Fibroblast of upper back skin (primary cell): ENCODE measurements at regions not wholly inside any gene's neighbourhood (a gene's known extent, or its start where the extent isn't known, plus 50 kb on each side); places are given as distances from the start of the nearest gene placed in this dataset.

Experiments used
- DNase-seq: peaks from one replicate; pipeline ENCODE4 v3.0.0-alpha.2; 2013

- no peak for DNase-seq
These were observed 61.6 kb downstream of the LSM5 start for GRCh38 chr7:32428546-32428945.

- peak; percentile 74 for DNase-seq
These were observed 62.4 kb downstream of the LSM5 start for GRCh38 chr7:32427769-32428291.

- no peak for DNase-seq
These were observed 73.3 kb downstream of the LSM5 start for GRCh38 chr7:32416846-32417245.

- DNase-seq: no peak
These were observed 74.2 kb downstream of the LSM5 start for GRCh38 chr7:32415936-32416335.

- DNase-seq: no peak
These were observed 74.7 kb downstream of the LSM5 start for GRCh38 chr7:32415519-32415918.

- no peak for DNase-seq
These were observed 77.7 kb downstream of the LSM5 start for GRCh38 chr7:32412471-32412870.

- DNase-seq: no peak
These were observed 79.6 kb downstream of the LSM5 start for GRCh38 chr7:32410545-32410944.

- no peak for DNase-seq
These were observed 83.8 kb downstream of the LSM5 start for GRCh38 chr7:32406386-32406785.

- no peak for DNase-seq
These were observed 86.5 kb downstream of the LSM5 start for GRCh38 chr7:32403463-32404229.

- no peak for DNase-seq
These were observed 89.5 kb downstream of the LSM5 start for GRCh38 chr7:32400676-32401075.

- DNase-seq: no peak
These were observed 90.9 kb downstream of the LSM5 start for GRCh38 chr7:32399311-32399710.

- DNase-seq: no peak
These were observed 95.0 kb downstream of the LSM5 start for GRCh38 chr7:32395168-32395567.

GRCh38 chr7:32393861-32394260 is 96.3 kb downstream of the LSM5 start:
- DNase-seq: no peak

GRCh38 chr7:32390210-32390609 is 100.0 kb downstream of the LSM5 start:
- no peak for DNase-seq

GRCh38 chr7:32385316-32385956 is 104.7 kb downstream of the LSM5 start:
- no peak for DNase-seq

GRCh38 chr7:32381024-32381601 is 109.1 kb downstream of the LSM5 start:
- DNase-seq: no peak

GRCh38 chr7:32379510-32380112 is 110.6 kb downstream of the LSM5 start:
- no peak for DNase-seq

- no peak for DNase-seq
These were observed 111.2 kb downstream of the LSM5 start for GRCh38 chr7:32378988-32379387.

- DNase-seq: no peak
These were observed 125.6 kb downstream of the LSM5 start for GRCh38 chr7:32364581-32364980.

- no peak for DNase-seq
These were observed 130.1 kb downstream of the LSM5 start for GRCh38 chr7:32360127-32360526.

- DNase-seq: no peak
These were observed 132.5 kb downstream of the LSM5 start for GRCh38 chr7:32357535-32358277.

GRCh38 chr7:32347244-32347828 is 142.8 kb downstream of the LSM5 start:
- no peak for DNase-seq
